NAMALWA (cell line): ENCODE measurements at regions not wholly inside any gene's neighbourhood (a gene's known extent, or its start where the extent isn't known, plus 50 kb on each side); places are given as distances from the start of the nearest gene placed in this dataset.
"Not testable (repeated sequence)": the region's sequence is repeated elsewhere in the genome, so short reads cannot be mapped to it uniquely, and the experiment has no call there.

Source experiments
- DNase-seq: peaks from one replicate; pipeline ENCODE4 v3.0.0-alpha.2; 2015; ENCODE audit warnings: low spot score

GRCh38 chr2:52017646-52018235, 985.8 kb upstream of the NRXN1 start:
- DNase-seq: no peak

- not testable (repeated sequence) for DNase-seq
These were observed 975.0 kb upstream of the NRXN1 start for GRCh38 chr2:52006821-52007366.

GRCh38 chr2:52000151-52000855, 968.4 kb upstream of the NRXN1 start:
- DNase-seq: no peak

- no peak for DNase-seq
These were observed 967.0 kb upstream of the NRXN1 start for GRCh38 chr2:51998890-51999289.

GRCh38 chr2:51997571-51997970, 965.6 kb upstream of the NRXN1 start:
- peak; percentile 13 for DNase-seq

GRCh38 chr2:51995293-51995692, 963.4 kb upstream of the NRXN1 start:
- no peak for DNase-seq

GRCh38 chr2:51994123-51994763, 962.3 kb upstream of the NRXN1 start:
- no peak for DNase-seq

- DNase-seq: no peak
These were observed 958.8 kb upstream of the NRXN1 start for GRCh38 chr2:51990684-51991083.

- no peak for DNase-seq
These were observed 954.2 kb upstream of the NRXN1 start for GRCh38 chr2:51986101-51986500.

GRCh38 chr2:51981783-51982182, 949.9 kb upstream of the NRXN1 start:
- DNase-seq: no peak

GRCh38 chr2:51976623-51977022, 944.7 kb upstream of the NRXN1 start:
- DNase-seq: no peak

- DNase-seq: no peak
These were observed 939.2 kb upstream of the NRXN1 start for GRCh38 chr2:51971136-51971535.

GRCh38 chr2:51969347-51969746, 937.4 kb upstream of the NRXN1 start:
- no peak for DNase-seq

- DNase-seq: no peak
These were observed 929.0 kb upstream of the NRXN1 start for GRCh38 chr2:51960841-51961335.

- no peak for DNase-seq
These were observed 928.3 kb upstream of the NRXN1 start for GRCh38 chr2:51960281-51960680.

GRCh38 chr2:51959696-51960095, 927.8 kb upstream of the NRXN1 start:
- no peak for DNase-seq

GRCh38 chr2:51953931-51954330, 922.0 kb upstream of the NRXN1 start:
- DNase-seq: no peak

GRCh38 chr2:51921076-51921475, 889.1 kb upstream of the NRXN1 start:
- no peak for DNase-seq

GRCh38 chr2:51920509-51920908, 888.6 kb upstream of the NRXN1 start:
- no peak for DNase-seq

GRCh38 chr2:51919395-51919794, 887.5 kb upstream of the NRXN1 start:
- no peak for DNase-seq

GRCh38 chr2:51918113-51918512, 886.2 kb upstream of the NRXN1 start:
- no peak for DNase-seq

- peak; percentile 5 for DNase-seq
These were observed 871.8 kb upstream of the NRXN1 start for GRCh38 chr2:51903728-51904127.

GRCh38 chr2:51899643-51900042, 867.7 kb upstream of the NRXN1 start:
- DNase-seq: no peak
